HEK293T (cell line): ENCODE measurements at regions not wholly inside any gene's neighbourhood (a gene's known extent, or its start where the extent isn't known, plus 50 kb on each side); places are given as distances from the start of the nearest gene placed in this dataset.

Experiments
- CTCF ChIA-PET: fragments of 350-600 bp; formaldehyde crosslinking; extraction: SDS; loops from one replicate; lab custom pipeline; 2021; ENCODE audit warnings: antibody characterized with exemption, inconsistent platforms; lab: Yijun Ruan, JAX
- POLR2A ChIA-PET: fragments of 350-600 bp; formaldehyde crosslinking; extraction: SDS; loops from one replicate; lab custom pipeline; 2020; ENCODE audit warnings: antibody characterized with exemption, inconsistent platforms; lab: Yijun Ruan, JAX
- DNase-seq: peaks from one replicate; pipeline ENCODE4 v3.0.0; 2012; ENCODE audit warnings: mixed read lengths; ENCODE audit errors: extremely low spot score
- ARNT ChIP-seq: fragments of 450-650 bp; IDR thresholded peaks from 2 replicates; pipeline ENCODE4 v1.6.1; 2017; ENCODE audit warnings: mild to moderate bottlenecking
- BHLHE40 ChIP-seq: fragments of 450-650 bp; IDR thresholded peaks from 2 replicates; pipeline ENCODE4 v1.6.1; 2016; ENCODE audit warnings: mild to moderate bottlenecking, moderate library complexity, borderline replicate concordance
- CTBP1 ChIP-seq: fragments of 450-650 bp; IDR thresholded peaks from 2 replicates; pipeline ENCODE4 v1.6.1; 2016; ENCODE audit warnings: borderline replicate concordance
- ELF4 ChIP-seq: fragments of 450-650 bp; IDR thresholded peaks from 2 replicates; pipeline ENCODE4 v1.6.1; 2017; ENCODE audit warnings: antibody characterized with exemption
- FOXA1 ChIP-seq: fragments of 450-650 bp; IDR thresholded peaks from 2 replicates; pipeline ENCODE4 v1.6.1; 2016; ENCODE audit warnings: mild to moderate bottlenecking
- FOXK2 ChIP-seq: fragments of 450-650 bp; IDR thresholded peaks from 2 replicates; pipeline ENCODE4 v1.6.1; 2016; ENCODE audit warnings: mild to moderate bottlenecking
- FOXM1 ChIP-seq: fragments of 450-650 bp; IDR thresholded peaks from 2 replicates; pipeline ENCODE4 v1.6.1; 2017; ENCODE audit warnings: mild to moderate bottlenecking, borderline replicate concordance
- HDGF ChIP-seq: fragments of 450-650 bp; IDR thresholded peaks from 2 replicates; pipeline ENCODE4 v1.6.1; 2017; ENCODE audit warnings: antibody characterized with exemption, borderline replicate concordance
- L3MBTL2 ChIP-seq: fragments of 450-650 bp; conservative IDR thresholded peaks from 2 replicates; pipeline ENCODE4 v1.6.1; 2016; ENCODE audit warnings: mild to moderate bottlenecking
- LEF1 ChIP-seq: fragments of 450-650 bp; IDR thresholded peaks from 2 replicates; pipeline ENCODE4 v1.6.1; 2017; ENCODE audit warnings: mild to moderate bottlenecking, borderline replicate concordance
- NFRKB ChIP-seq: fragments of 450-650 bp; IDR thresholded peaks from 2 replicates; pipeline ENCODE4 v1.6.1; 2016; ENCODE audit warnings: mild to moderate bottlenecking, moderate library complexity
- PKNOX1 ChIP-seq: fragments of 450-650 bp; IDR thresholded peaks from 2 replicates; pipeline ENCODE4 v1.6.1; 2016
- SP1 ChIP-seq: fragments of 450-650 bp; IDR thresholded peaks from 2 replicates; pipeline ENCODE4 v1.6.1; 2017
- SUZ12 ChIP-seq: fragments of 450-650 bp; IDR thresholded peaks from 2 replicates; pipeline ENCODE4 v1.6.1; 2016; ENCODE audit warnings: mild to moderate bottlenecking
- TARDBP ChIP-seq: fragments of 450-650 bp; IDR thresholded peaks from 2 replicates; pipeline ENCODE4 v1.6.1; 2016
- ZNF384 ChIP-seq: fragments of 450-650 bp; IDR thresholded peaks from 2 replicates; pipeline ENCODE4 v1.6.1; 2016

- no peak for DNase-seq
- POLR2A ChIA-PET: no interaction called here
- CTCF ChIA-PET: interaction anchor here (1.3 to 1.5 kb wide), 2 partner anchors 18 to 513 kb away, joined by 3 read pairs; no protein-coding TSS in a partner anchor
- TF ChIP-seq NFRKB: no peak
- TF ChIP-seq FOXK2: no peak
Measured at GRCh38 chr5:159450417-159450816, 120.1 kb upstream of the IL12B start.

GRCh38 chr5:159451197-159452052 lies 121.1 kb upstream of the IL12B start:
- DNase-seq: no peak
- POLR2A ChIA-PET: no interaction called here
- CTCF ChIA-PET: interaction anchor here (1.3 kb wide), 1 partner anchor 512 kb away, joined by 3 read pairs; no protein-coding TSS in a partner anchor
- TF ChIP-seq ARNT (no peak), NFRKB (no peak), ZNF384 (no peak), LEF1 (no peak), CTBP1 (no peak), FOXK2 (no peak), SUZ12 (no peak), PKNOX1 (no peak), SP1 (no peak), HDGF (no peak), L3MBTL2 (no peak), ELF4 (no peak), TARDBP (no peak), FOXM1 (no peak), BHLHE40 (no peak), FOXA1 (no peak)

GRCh38 chr5:159452480-159453167 lies 122.3 kb upstream of the IL12B start:
- POLR2A ChIA-PET: no interaction called here
- CTCF ChIA-PET: no interaction called here
- no peak for TF ChIP-seq LEF1
- no peak for TF ChIP-seq FOXK2
- TF ChIP-seq FOXA1: no peak
- no peak for TF ChIP-seq ZNF384
- TF ChIP-seq FOXM1: no peak
- no peak for TF ChIP-seq BHLHE40
- no peak for TF ChIP-seq ELF4
- TF ChIP-seq ARNT: no peak
- no peak for TF ChIP-seq NFRKB
- no peak for TF ChIP-seq SUZ12
- TF ChIP-seq TARDBP: no peak
- TF ChIP-seq L3MBTL2: no peak
- TF ChIP-seq PKNOX1: no peak
- no peak for TF ChIP-seq CTBP1
- TF ChIP-seq HDGF: no peak
- no peak for TF ChIP-seq SP1
- DNase-seq: no peak

- ChIA-PET CTCF (no interaction called here), POLR2A (no interaction called here)
- no peak for TF ChIP-seq ELF4
- TF ChIP-seq CTBP1: no peak
- TF ChIP-seq HDGF: no peak
- no peak for TF ChIP-seq BHLHE40
- TF ChIP-seq FOXA1: no peak
- no peak for TF ChIP-seq TARDBP
- TF ChIP-seq NFRKB: no peak
- DNase-seq: no peak
Measured at GRCh38 chr5:159453209-159453608, 122.9 kb upstream of the IL12B start.

- TF ChIP-seq TARDBP: no peak
- no peak for TF ChIP-seq BHLHE40
- TF ChIP-seq SUZ12: no peak
- no peak for TF ChIP-seq FOXM1
- no peak for TF ChIP-seq FOXK2
- no peak for TF ChIP-seq FOXA1
- TF ChIP-seq LEF1: no peak
- TF ChIP-seq HDGF: no peak
- TF ChIP-seq L3MBTL2: no peak
- no peak for TF ChIP-seq ELF4
- TF ChIP-seq ARNT: no peak
- no peak for TF ChIP-seq SP1
- TF ChIP-seq PKNOX1: no peak
- ChIA-PET CTCF (interaction anchor here (0.8 kb wide), 1 partner anchor 11 kb away, joined by 3 read pairs; no protein-coding TSS in a partner anchor), POLR2A (no interaction called here)
- DNase-seq: no peak
Measured at GRCh38 chr5:159456261-159456660, 126.0 kb upstream of the IL12B start.

GRCh38 chr5:159456722-159457465 lies 126.6 kb upstream of the IL12B start:
- no peak for DNase-seq
- CTCF ChIA-PET: interaction anchor here (0.8 kb wide), 1 partner anchor 12 kb away, joined by 3 read pairs; no protein-coding TSS in a partner anchor
- no peak for TF ChIP-seq LEF1
- POLR2A ChIA-PET: no interaction called here
